ENCODE measurements at regions not wholly inside any gene's neighbourhood (a gene's known extent, or its start where the extent isn't known, plus 50 kb on each side); places are given as distances from the start of the nearest gene placed in this dataset.

DNA sequence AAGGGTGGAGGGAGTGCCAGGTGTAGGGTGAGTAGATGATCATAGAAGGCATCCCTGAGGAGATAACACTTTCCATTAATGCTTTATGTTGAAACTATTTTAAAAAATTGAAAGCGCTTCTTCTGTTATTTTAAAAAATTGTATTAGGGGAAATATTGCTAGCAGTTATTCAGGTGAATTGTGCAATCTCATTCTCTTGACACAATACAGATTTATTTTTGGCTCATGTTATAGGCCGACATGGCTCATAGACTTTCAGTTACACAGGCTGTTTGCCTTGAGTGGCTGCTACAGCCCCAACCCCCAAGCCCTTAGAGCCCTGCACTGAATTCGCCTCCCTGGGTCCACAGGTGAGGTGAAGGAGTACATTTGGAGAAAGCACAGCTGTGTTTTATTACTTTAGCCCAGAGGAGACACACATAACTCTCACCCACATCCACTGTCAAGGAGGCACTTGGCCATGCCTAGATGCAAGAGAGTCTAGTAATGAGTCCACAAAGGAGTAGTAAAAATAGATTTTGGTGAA is 228.2 kb downstream of the RFPL4B start:
- no peak overlapping the region for H3K4me3 Mint-ChIP-seq

DNA sequence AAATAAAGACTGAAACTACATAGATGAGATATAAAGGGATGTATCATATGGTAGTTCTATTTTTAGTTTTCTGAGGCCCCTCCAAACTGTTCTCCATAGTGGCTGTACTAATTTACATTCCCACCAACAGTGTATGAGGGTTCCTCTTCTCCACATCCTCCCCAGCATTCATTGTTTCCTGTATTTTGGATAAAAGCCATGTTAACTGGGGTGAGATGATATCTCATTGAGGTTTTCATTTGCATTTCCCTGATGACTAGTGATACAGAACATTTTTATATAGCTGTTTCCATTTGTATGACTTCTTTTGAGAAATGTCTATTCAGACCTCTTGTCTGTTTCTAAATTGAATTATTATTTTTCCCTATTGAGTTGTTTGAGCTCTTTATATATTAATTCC is 229.3 kb downstream of the RFPL4B start:
- no peak for TF ChIP-seq CTCF (IDR thresholded peaks at IDR 0.05)
- Mint-ChIP-seq H3K27ac (no peak overlapping the region), H3K4me1 (peaks cover 5% of the 10 kb centered on the region), H3K27me3 (ENCODE audit: low read depth, poor library complexity) (no peaks in the 10 kb centered on the region), H3K9me3 (no peaks in the 10 kb centered on the region), H3K36me3 (ENCODE audit: low read depth) (no peaks in the 10 kb centered on the region), H3K4me3 (no peak overlapping the region)
- DNase-seq: no peak

More for the DNA sequence above, 228.2 kb downstream of the RFPL4B start:
- Mint-ChIP-seq H3K36me3 (ENCODE audit: low read depth) (no peaks in the 10 kb centered on the region), H3K27me3 (ENCODE audit: low read depth, poor library complexity) (no peaks in the 10 kb centered on the region), H3K9me3 (no peaks in the 10 kb centered on the region), H3K27ac (no peak overlapping the region), H3K4me1 (peaks cover 5% of the 10 kb centered on the region)
- DNase-seq: no peak
- TF ChIP-seq CTCF (IDR thresholded peaks at IDR 0.05): no peak

- TF ChIP-seq CTCF (IDR thresholded peaks at IDR 0.05): no peak
- no peak overlapping the region for H3K4me3 Mint-ChIP-seq
- H3K36me3 Mint-ChIP-seq (ENCODE audit: low read depth): no peaks in the 10 kb centered on the region
- no peaks in the 10 kb centered on the region for H3K9me3 Mint-ChIP-seq
- no peak overlapping the region for H3K27ac Mint-ChIP-seq
- DNase-seq: no peak
- no peaks in the 10 kb centered on the region for H3K27me3 Mint-ChIP-seq (ENCODE audit: low read depth, poor library complexity)
- H3K4me1 Mint-ChIP-seq: no peaks in the 10 kb centered on the region
Observed at GRCh38 chr6:112579601-112580000, 232.5 kb downstream of the RFPL4B start.

DNA sequence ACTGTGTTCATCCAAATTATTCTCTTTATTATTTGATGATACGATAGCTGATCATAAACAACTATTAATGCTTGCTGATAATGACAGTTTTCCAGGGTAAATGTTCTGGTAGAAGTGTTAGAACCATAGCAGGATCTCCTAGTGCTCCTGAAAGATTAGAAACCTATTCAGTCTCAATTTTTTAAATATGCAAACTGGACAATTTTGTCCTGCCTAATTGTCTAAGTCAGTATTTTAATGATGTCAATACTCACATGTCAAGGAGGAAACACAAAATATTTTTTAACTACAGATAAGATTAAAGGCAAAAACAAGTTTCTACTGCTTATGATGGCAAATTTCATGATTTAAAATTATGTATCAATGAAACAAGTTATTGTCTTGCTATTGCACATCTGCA is 233.9 kb downstream of the RFPL4B start:
- H3K27me3 Mint-ChIP-seq (ENCODE audit: low read depth, poor library complexity): no peaks in the 10 kb centered on the region
- no peaks in the 10 kb centered on the region for H3K9me3 Mint-ChIP-seq
- no peaks in the 10 kb centered on the region for H3K4me1 Mint-ChIP-seq
- no peaks in the 10 kb centered on the region for H3K36me3 Mint-ChIP-seq (ENCODE audit: low read depth)
- no peak for DNase-seq
- H3K4me3 Mint-ChIP-seq: no peak overlapping the region
- H3K27ac Mint-ChIP-seq: no peak overlapping the region
- no peak for TF ChIP-seq CTCF (IDR thresholded peaks at IDR 0.05)

DNA sequence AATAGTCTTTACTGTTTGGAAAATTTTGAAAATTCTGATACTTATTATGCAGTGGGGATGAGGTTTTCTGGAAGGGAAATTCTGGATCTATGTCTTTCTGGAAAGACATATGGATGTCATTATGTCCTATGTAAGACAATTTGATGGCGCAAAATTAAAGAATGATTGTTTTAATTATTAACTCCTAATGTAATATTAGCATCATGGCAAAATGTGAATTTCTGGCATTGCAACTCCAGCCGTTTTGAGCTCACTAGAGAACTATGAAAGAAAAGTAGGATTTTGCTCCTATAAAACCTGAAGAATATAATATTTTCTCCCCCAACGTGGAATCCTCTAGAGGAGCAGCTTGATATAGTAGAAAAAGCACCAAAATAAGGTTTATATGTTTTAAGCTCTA is 243.2 kb downstream of the RFPL4B start:
- Mint-ChIP-seq H3K9me3 (peaks cover 26% of the 10 kb centered on the region), H3K4me1 (peaks cover 11% of the 10 kb centered on the region), H3K36me3 (ENCODE audit: low read depth) (peaks cover 9% of the 10 kb centered on the region), H3K27me3 (ENCODE audit: low read depth, poor library complexity) (peaks cover 4% of the 10 kb centered on the region), H3K4me3 (no peak overlapping the region), H3K27ac (no peak overlapping the region)
- DNase-seq: no peak
- no peak for TF ChIP-seq CTCF (IDR thresholded peaks at IDR 0.05)

DNA sequence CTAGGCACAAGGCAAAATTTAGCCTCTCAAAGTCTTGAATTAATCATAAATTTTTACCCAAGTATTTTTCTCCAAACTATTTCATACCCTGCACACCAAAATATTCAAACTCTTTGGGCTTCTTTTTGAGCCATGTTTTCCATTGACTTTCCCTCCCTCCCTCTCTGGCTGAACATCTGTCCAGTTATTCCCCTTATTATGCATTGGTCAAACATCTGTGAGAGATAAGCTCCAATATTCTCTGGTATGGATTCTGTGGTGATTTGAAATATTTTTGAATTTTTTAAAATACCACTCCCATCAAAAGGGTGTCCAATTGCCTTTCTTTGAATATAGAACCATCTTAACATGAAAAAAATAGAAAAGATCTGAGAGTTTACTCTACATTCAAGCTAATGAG is 244.2 kb downstream of the RFPL4B start:
- no peak overlapping the region for H3K27ac Mint-ChIP-seq

More for the DNA sequence above, 244.2 kb downstream of the RFPL4B start:
- no peak for TF ChIP-seq CTCF (IDR thresholded peaks at IDR 0.05)
- no peak for DNase-seq
- no peak overlapping the region for H3K4me3 Mint-ChIP-seq
- H3K36me3 Mint-ChIP-seq (ENCODE audit: low read depth): peaks cover 9% of the 10 kb centered on the region
- H3K4me1 Mint-ChIP-seq: peaks cover 11% of the 10 kb centered on the region
- peaks cover 36% of the 10 kb centered on the region for H3K9me3 Mint-ChIP-seq
- H3K27me3 Mint-ChIP-seq (ENCODE audit: low read depth, poor library complexity): peaks cover 4% of the 10 kb centered on the region

Data from nephron progenitor cell (in vitro differentiated cells).